ENCODE measurements at regions not wholly inside any gene's neighbourhood (a gene's known extent, or its start where the extent isn't known, plus 50 kb on each side); places are given as distances from the start of the nearest gene placed in this dataset.

GRCh38 chr6:4405621-4406212 is 270.3 kb upstream of the ECI2 start:
- no peak for DNase-seq (ENCODE audit: low spot score)

GRCh38 chr6:4404415-4404814 is 269.0 kb upstream of the ECI2 start:
- no peak for DNase-seq (ENCODE audit: low spot score)

GRCh38 chr6:4403828-4404227 is 268.5 kb upstream of the ECI2 start:
- DNase-seq (ENCODE audit: low spot score) = no peak

GRCh38 chr6:4403023-4403752 is 267.8 kb upstream of the ECI2 start:
- DNase-seq (ENCODE audit: low spot score) = no peak

GRCh38 chr6:4402477-4402976 is 267.2 kb upstream of the ECI2 start:
- DNase-seq (ENCODE audit: low spot score) = peak; percentile 3

- DNase-seq (ENCODE audit: low spot score) = no peak
These were observed 266.3 kb upstream of the ECI2 start for GRCh38 chr6:4401408-4402368.

- DNase-seq (ENCODE audit: low spot score) = no peak
These were observed 264.3 kb upstream of the ECI2 start for GRCh38 chr6:4399656-4400055.

GRCh38 chr6:4398791-4399190 is 263.4 kb upstream of the ECI2 start:
- DNase-seq (ENCODE audit: low spot score) = no peak

- no peak for DNase-seq (ENCODE audit: low spot score)
These were observed 261.9 kb upstream of the ECI2 start for GRCh38 chr6:4397307-4397706.

GRCh38 chr6:4396044-4396443 is 260.7 kb upstream of the ECI2 start:
- DNase-seq (ENCODE audit: low spot score) = no peak

- DNase-seq (ENCODE audit: low spot score) = no peak
These were observed 260.0 kb upstream of the ECI2 start for GRCh38 chr6:4395386-4395785.

- DNase-seq (ENCODE audit: low spot score) = no peak
These were observed 259.4 kb upstream of the ECI2 start for GRCh38 chr6:4394786-4395185.

GRCh38 chr6:4388675-4389074 is 253.3 kb upstream of the ECI2 start:
- DNase-seq (ENCODE audit: low spot score) = no peak

- DNase-seq (ENCODE audit: low spot score) = no peak
These were observed 249.3 kb upstream of the ECI2 start for GRCh38 chr6:4384656-4385055.

GRCh38 chr6:4383910-4384638 is 248.7 kb upstream of the ECI2 start:
- no peak for DNase-seq (ENCODE audit: low spot score)

GRCh38 chr6:4382362-4382853 is 247.0 kb upstream of the ECI2 start:
- DNase-seq (ENCODE audit: low spot score) = no peak

GRCh38 chr6:4381381-4381780 is 246.0 kb upstream of the ECI2 start:
- no peak for DNase-seq (ENCODE audit: low spot score)

GRCh38 chr6:4380881-4381281 is 245.5 kb upstream of the ECI2 start:
- no peak for DNase-seq (ENCODE audit: low spot score)

- no peak for DNase-seq (ENCODE audit: low spot score)
These were observed 244.6 kb upstream of the ECI2 start for GRCh38 chr6:4379958-4380357.

- no peak for DNase-seq (ENCODE audit: low spot score)
These were observed 243.1 kb upstream of the ECI2 start for GRCh38 chr6:4378319-4378996.

GRCh38 chr6:4377603-4378002 is 242.2 kb upstream of the ECI2 start:
- DNase-seq (ENCODE audit: low spot score) = no peak
